ENCODE measurements at regions not wholly inside any gene's neighbourhood (a gene's known extent, or its start where the extent isn't known, plus 50 kb on each side); places are given as distances from the start of the nearest gene placed in this dataset.

DNA sequence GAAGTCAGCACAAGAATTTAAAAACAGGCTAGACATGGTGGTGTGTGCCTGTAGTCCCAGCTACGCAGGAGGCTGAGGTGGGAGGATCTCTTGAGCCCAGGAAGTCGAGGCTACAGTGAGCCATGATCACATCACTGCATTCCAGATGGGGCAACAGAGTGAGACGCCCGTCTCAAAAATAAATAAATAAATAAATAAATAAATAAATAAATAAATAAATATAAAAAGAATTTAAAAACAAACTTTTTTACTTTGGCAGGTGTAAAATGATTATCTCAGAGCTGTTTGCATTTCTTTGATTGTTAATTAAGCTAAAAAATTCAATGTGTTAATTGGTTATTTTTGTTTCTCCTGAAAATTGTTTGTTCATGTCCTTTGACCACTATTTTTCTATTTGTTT lies 97.5 kb upstream of the RPS6KA3 start:
- no peak for DNase-seq

DNA sequence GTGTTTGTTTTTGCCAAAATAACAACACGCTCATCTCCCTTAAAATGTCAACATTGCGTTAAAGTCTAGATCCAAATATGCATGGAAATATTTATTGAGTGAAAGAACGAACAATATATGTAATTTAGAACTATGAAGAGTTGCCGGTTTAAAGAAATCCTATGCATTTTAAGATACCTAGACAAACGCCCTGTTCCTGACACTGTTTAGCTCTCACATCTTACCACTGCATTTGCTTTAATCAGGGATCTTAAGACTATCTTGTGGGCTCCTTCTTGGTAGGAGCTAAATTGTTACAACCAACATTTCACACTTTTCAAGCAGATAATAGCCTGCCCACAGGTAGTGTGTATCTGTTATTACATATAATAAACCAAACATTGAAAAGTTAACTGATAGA lies 96.6 kb upstream of the RPS6KA3 start:
- DNase-seq: no peak

DNA sequence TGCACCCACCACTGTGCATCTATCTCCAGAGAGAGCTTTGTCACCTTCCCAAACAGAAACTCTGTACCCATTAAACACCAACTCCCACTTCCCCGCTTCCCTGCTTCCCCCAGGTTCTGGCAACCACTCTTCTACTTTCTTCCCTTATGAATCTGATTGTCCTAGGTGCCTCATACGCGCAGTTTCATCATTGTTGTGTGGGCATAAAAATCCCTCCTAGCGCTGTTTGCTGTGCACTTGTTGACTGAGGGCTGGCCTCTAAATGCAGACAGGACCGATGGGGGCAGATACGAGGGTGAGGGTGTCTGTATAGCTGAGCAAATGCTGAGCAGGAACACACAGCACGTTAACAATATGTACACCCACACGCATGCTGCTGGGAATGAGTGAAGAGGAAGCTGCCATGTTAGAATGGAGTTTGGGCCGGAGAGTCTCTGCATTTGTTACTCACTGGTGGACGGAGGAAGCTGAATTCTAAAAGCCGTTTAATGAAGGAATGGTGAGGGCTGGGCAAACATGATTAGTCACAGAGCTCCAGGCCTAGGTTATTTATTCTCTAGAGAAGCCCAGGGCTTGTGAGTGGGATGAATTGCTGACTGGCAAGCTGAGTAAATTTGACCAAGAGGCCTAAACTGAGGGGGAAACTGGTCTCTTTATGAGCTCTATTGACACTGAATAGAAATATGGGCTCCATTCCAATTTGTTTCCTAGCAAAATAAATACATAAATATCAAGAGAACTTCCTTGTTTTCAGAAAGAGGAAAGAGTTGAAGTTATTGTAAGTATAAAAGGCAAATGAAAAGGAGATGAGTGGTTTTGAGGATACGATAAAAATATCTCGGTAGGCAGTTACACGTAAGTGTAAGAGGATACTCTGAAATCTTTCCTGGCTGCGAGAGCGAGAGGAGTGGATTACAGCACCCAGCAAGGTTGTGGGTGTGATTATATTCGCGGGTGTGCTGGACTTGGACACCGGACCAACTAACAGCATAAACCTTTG lies 95.9 kb upstream of the RPS6KA3 start:
- no peak for DNase-seq

DNA sequence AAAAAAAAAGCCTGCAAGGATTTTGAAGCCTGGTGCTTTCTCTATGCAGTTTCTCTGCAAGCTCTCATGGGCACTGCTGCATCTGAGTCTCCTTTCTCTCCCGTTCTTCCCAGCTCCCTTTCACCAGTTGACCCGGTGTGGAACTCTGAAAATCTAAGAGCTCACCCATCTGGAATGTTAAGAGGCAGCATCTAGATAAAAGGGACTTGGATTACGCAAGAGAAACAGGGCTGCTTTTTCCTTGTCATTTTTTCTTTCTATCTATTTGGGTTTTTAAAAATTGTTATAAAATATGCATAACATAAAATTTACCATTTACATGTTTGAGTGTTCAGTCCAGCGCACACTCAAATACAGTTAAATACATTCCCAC lies 95.2 kb upstream of the RPS6KA3 start:
- DNase-seq: no peak

DNA sequence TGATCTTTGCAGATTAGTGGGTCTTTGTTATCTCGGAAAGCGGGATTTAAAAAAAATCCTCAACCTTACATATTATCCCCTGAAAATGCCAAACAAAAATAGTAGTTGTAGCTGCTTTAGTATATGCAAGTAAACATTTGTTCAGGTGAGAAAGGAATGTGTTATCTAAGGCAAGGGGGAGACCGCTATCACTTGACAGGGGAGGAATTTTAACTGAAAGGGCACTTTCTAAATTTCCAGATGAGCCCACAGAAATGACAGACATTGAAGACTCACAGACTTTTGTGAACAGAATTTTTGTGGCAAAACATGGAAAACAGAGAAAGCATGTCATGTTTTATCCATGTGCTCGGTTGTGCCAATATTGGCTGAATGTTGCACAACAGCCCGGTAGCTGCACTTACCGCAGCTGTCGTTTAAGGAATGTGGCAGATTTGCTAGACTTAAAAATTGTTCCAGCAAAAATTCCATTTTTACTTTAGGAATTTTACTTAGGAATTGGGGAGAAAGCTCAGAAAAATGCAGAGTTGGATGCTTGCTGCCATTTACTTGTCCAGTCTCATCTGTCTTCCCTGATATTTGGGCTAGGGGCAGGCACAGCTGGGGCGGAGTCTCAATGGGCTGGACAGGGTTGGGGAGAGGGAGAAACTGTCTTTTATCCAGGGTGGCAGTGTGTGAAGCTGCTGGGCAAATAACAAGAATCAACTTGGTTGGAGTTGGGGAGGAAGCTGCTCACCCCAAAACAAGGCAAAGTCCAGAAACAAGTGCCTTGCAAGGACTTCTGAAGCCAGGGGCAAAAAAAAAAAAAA lies 94.6 kb upstream of the RPS6KA3 start:
- no peak for DNase-seq

DNA sequence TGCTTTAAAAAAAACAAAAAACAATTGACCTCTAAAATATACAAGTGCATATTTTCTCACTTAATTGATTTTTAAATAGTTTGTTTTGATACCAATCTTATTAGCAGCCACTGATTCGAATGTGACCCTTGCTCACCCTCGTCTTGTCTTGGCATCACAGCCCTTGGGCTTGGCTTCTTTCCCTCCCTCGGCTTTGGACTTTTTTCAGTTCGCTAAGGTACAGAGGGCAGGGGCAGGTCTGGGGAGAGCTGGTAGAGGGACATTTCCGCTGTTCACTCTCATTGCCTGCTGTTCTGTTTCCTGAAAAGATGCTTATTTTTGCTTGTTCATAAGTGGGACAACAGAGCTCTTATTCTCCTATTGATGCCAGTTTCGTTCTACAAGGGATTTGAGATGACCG lies 88.5 kb upstream of the RPS6KA3 start:
- DNase-seq: no peak

DNA sequence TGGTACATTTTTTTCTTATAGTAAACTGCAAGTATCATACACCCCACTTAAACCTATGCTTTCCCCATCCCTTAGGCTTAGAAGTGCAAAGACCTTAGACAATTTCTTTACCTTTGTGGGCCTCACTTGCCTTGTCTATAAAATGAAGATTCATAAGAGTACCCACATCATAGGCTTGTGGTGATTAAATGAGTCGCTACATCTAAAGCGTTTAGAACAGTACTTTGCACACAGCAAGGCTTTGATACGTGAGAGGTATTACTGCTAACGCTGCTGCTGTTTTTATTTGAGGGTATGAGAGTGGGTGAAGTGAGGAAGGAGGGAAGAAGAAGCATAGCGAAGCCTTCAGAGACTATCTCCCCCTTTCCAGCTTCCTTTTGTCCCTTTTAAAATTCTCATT lies 87.8 kb upstream of the RPS6KA3 start:
- no peak for DNase-seq

DNA sequence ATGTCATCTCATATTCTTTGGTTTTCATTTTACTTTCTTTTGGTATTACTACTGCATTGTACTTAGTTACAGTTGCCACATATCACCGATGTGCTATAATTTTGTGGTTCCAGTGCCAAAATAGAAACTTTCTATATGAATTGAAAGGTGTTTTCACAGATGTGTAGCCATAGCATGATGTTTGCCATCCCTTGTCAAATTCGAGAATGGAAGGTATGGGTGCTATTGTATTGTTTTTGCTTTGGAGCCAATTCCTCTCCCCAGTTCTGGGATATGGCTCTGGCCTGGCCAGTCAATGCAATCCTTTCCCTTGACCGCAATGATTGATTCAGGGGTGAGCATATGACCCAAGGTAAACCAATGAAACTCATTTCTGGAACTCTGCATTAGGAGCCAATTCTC lies 86.2 kb upstream of the RPS6KA3 start:
- DNase-seq: no peak

DNA sequence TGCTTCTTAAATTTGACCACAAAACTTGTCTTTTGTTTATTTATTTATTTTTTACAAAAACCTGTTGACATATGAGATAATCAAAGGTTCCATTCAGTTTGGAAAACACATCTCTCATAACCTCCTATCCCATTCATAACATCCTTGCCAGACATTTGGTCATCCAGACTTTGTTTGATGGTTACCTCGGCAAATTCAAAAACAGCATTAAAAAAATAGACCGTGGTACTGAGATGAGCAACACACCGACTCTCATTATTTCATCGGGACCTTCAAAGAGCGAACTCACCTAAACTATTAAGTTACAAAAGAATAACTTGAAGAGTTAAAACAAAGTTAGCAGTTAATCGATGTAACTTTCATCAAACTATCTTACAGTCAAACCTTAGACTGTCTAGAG lies 85.8 kb upstream of the RPS6KA3 start:
- DNase-seq: no peak

DNA sequence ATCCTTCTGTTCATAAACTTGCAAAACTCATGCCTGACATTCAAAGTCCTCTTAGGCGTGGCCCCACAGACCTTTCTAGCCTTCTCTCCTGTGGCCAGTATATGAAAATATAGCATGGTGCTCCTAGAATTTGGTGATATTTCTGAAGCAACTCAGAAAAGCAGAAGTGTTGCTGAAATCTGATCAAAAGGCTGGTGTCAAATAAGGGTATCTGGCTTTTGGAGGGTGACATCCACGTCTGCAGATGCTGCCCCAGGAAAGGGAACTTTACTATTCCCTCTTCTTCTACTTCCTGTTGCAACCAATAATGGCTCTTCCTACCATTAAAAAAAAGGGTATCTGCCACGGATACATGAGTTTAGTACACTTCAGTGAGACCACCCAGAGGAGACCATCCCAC lies 83.9 kb upstream of the RPS6KA3 start:
- no peak for DNase-seq

DNA sequence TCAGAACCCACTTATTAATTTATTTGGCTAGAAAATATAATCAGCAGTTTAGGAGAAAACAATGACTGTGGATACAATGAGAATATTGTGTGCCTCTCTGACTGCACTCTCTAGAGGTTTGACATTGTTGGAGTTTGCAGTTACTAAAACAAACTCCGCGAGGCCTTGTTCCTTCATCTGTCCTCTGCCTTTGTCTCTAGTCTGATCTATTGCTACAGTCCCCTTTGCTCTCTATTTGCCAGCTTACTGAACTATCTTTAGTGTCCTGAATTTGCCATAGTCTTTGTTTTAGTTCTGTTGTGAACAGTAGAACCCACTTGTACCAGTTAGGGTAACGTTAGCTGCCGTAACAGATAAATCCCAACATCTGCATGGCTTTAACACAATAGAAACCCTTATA lies 81.4 kb upstream of the RPS6KA3 start:
- no peak for DNase-seq

DNA sequence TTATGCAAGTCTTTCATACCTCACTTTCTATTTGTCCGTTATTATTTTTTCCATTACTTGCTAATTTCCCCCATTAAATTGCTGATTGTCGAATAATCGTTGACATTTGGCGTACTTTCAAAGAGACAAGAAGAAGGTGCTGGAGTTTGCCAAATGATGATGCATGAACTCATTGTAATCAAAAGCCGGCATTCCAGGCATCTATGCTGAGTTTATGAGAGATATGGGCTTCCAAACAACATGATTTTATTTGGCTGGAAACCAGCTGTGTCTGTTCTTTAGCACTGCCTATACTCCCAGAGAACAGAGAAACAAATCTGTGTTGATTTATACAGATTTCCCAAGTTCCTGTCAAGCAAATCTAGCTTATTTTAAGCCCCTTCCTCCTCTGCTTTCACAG lies 80.8 kb upstream of the RPS6KA3 start:
- no peak for DNase-seq

DNA sequence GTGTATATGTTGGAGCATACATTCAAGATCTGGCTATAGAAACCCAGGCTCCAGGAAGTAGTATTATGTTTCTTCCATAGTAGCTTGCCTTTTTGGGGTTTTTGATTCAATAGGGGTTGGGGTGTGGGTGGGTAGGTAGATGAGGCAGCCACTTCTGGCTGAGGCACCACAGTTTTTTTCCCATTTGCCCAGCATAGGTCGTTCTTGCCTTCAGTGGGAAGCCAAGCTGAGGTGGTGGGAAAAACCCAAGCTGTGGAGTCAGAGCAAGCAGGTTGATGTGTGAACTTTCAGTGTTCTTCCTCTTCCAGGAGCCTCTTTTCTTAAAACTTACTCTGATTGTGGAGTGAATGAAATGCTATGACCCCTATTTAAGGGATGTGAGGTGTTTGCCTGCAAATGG lies 67.0 kb upstream of the RPS6KA3 start:
- no peak for DNase-seq

DNA sequence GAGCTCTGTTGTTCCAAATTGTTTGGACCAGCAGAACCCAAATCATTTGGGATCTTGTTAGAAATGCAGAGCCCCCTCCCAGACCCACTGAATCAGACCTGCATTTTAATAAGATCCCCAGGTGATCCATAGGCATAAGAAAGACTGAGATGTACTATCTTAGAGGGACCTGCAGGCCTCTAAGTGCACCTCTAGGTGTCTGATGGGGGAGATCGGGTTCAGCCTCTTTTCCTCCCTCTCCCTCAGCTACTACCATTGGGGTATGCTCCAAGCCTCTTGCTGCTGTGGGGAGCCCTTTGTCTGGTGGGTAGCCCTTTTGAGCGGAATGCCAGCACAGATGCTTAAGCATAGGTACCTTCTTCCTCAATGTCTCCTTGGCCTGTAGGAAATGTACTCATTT lies 63.8 kb upstream of the RPS6KA3 start:
- no peak for DNase-seq

DNA sequence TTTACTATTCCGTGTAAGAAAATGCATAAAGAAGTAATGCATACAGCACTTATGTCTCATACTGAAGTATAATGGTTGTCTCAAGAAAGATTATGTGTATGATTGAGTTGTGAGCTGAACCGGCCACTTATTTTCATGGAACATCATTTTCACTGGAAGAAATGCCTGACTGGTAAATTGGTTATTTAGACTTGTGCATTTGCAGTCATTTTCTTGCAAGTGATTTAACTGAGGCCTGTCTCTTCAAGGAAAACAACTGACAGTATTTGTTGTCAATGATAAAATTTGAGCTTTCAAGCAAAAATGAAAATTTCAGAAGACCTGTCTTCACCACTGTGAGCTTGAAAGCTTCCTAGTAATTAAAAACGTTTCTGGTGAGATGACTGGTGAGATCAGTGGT lies 62.7 kb upstream of the RPS6KA3 start:
- DNase-seq: no peak

DNA sequence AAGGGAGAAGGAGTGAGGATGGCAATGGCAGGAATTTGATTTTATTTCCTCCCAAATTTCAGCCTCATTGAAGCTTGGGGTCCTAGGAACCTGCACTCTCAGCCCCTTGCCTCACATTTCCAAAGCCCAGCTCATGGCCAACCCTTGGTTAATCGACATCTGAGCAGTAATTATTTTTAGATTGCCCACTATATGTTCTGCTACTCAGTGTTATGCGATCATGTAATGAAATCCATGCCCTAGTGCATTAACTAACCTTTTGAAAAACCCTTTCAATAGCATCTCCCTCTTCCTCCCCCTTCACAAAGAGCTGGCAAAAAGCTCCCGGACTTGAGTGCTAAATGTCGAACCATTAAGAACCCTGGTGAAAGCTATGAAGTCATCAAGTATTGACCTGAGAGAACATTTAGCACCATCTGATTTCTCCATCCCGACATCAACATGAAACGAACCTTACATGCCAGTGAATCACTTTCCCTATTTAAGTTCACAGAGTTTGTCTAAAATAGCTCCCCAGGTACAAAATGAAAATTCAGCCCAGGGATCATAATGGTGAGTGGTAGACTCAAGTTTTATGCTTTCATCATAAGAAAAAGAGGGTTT lies 59.2 kb upstream of the RPS6KA3 start:
- DNase-seq: no peak

DNA sequence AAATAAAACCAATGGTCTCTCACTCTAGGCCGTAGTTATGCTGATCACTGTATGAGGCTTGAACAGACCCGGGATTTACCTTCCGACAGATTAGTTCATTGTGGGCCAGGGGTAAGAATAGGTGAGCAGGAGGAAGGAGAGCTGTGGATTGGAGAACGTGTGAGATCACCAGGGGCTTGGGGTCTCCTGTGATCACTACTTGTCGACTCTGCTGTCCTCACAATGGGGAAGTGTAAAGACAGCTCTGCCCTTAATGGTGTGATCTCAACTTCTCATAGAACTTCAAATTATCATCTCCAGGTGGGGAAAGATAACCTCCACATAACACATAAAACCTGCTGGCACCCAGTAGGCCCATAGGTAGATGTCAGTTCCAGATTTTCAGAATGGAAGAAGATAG lies 56.2 kb upstream of the RPS6KA3 start:
- no peak for DNase-seq

DNA sequence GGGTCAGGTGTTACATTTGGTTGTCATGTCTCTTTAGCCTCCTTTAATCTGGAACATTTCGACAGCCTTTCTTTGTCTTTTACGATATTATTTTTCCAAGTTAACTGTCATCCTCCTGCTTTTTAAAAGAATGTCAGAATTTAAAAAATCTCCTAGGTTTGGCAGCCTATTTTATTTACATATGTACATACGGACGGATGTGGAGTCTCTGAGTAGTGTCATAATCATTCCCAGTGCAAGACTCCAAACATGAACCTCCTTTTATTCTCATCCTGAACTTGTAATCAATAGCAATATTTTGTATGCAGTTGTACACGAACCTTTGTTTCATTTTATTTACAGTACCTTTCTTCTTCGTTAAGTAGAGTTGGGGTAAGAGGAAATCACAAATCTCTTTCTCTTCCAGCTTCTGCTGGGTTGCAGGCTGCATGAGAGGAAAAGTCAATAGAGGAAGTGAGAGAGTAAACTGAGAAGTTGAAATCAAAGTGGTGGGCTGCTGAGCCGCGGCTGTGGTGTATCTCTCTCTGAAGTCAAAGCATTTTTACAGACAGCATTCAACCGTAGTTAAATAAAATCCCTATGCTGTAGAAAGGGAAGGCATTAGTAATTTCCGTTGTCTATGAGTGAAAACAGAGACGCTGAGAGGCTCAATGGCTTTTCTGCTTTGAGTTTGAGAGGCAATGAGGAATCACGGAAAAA lies 53.9 kb upstream of the RPS6KA3 start:
- no peak for DNase-seq

DNA sequence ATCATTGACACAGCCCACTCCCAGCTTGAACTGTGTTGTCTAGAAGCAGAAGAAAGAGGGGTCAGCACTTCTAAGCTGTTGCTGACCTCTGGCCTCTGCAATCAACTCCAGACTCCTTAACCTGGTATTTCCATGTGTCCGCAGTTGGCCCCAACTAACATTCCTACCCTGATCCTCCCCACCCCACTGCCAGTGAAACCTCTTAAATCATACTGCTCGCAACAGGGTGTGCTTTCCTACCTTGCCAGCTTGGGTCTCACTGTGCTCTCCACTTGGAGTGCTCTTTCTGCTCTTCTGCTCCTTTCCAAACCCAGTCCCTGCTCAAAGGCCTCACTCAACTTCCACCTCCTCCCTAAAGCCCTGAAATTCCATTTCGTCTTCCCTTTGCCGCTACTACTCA lies 52.3 kb upstream of the RPS6KA3 start:
- DNase-seq: no peak

DNA sequence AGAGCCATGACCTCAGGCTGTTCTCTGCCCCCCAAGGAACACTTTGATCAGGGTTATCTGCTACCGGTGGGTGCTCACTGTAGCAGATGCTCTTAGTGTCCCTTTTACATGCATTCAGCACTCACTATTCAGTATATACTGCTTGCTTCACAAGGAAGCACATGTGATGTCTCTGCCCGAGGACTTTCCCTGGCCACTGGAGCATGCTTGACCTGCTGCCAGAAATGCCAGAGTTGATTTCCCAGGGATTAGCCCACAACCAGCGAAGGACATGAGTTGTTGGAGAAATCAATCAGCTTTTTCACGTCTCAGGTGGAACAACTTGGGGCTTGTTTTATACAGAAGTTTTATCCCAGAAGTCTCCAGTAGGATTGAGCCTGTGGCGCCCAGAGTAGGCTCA lies 51.2 kb upstream of the RPS6KA3 start:
- DNase-seq: no peak
